Erythroblast (primary cell): ENCODE measurements at regions not wholly inside any gene's neighbourhood (a gene's known extent, or its start where the extent isn't known, plus 50 kb on each side); places are given as distances from the start of the nearest gene placed in this dataset.
"Not testable (repeated sequence)": the region's sequence is repeated elsewhere in the genome, so short reads cannot be mapped to it uniquely, and the experiment has no call there.

Source experiments
- DNase-seq, 2 experiments: peaks; one replicate each; lab custom pipeline; 2025; lab: John Stamatoyannopoulos, UW
- GATA1 ChIP-seq: IDR thresholded peaks from 2 replicates; pipeline ENCODE4 v1.6.1; 2011; ENCODE audit warnings: low read depth, mild to moderate bottlenecking, control low read depth, low read length, moderate library complexity
- POLR2A ChIP-seq: IDR thresholded peaks from 2 replicates; pipeline ENCODE4 v1.6.1; 2011; ENCODE audit warnings: mild to moderate bottlenecking, low read length

GRCh38 chrX:39779952-39780783 is 317.6 kb downstream of the BCOR start:
- no peak for TF ChIP-seq GATA1
- no peak for TF ChIP-seq POLR2A

GRCh38 chrX:39782276-39782675 is 315.5 kb downstream of the BCOR start:
- no peak for TF ChIP-seq POLR2A
- TF ChIP-seq GATA1: no peak
- DNase-seq: no peak

More at GRCh38 chrX:39779952-39780783, 317.6 kb downstream of the BCOR start:
- no peak for DNase-seq

GRCh38 chrX:39787999-39788398 is 309.8 kb downstream of the BCOR start:
- TF ChIP-seq GATA1 (no peak), POLR2A (no peak)
- DNase-seq: no peak

- TF ChIP-seq GATA1: no peak
- no peak for TF ChIP-seq POLR2A
- no peak for DNase-seq
Measured at GRCh38 chrX:39788521-39788920, 309.2 kb downstream of the BCOR start.

GRCh38 chrX:39791691-39792090 is 306.1 kb downstream of the BCOR start:
- TF ChIP-seq POLR2A: no peak
- no peak for TF ChIP-seq GATA1
- DNase-seq: no peak

GRCh38 chrX:39795605-39796004 is 302.2 kb downstream of the BCOR start:
- TF ChIP-seq POLR2A (no peak), GATA1 (no peak)
- DNase-seq: no peak

- no peak for DNase-seq
- TF ChIP-seq POLR2A: no peak
- TF ChIP-seq GATA1: no peak
Measured at GRCh38 chrX:39796856-39797255, 300.9 kb downstream of the BCOR start.

- DNase-seq: not testable (repeated sequence)
Measured at GRCh38 chrX:39798488-39798887, 299.3 kb downstream of the BCOR start.

- TF ChIP-seq POLR2A: no peak
- no peak for TF ChIP-seq GATA1
- DNase-seq: no peak
Measured at GRCh38 chrX:39802354-39802753, 295.4 kb downstream of the BCOR start.

GRCh38 chrX:39802908-39803307 is 294.9 kb downstream of the BCOR start:
- TF ChIP-seq POLR2A (no peak), GATA1 (no peak)
- no peak for DNase-seq

- TF ChIP-seq POLR2A (no peak), GATA1 (no peak)
Measured at GRCh38 chrX:39805022-39805421, 292.7 kb downstream of the BCOR start.

GRCh38 chrX:39805825-39806224 is 291.9 kb downstream of the BCOR start:
- no peak for TF ChIP-seq POLR2A
- no peak for TF ChIP-seq GATA1
- no peak for DNase-seq

More at GRCh38 chrX:39805022-39805421, 292.7 kb downstream of the BCOR start:
- no peak for DNase-seq

- TF ChIP-seq POLR2A: no peak
- TF ChIP-seq GATA1: no peak
- no peak for DNase-seq
Measured at GRCh38 chrX:39808471-39808917, 289.3 kb downstream of the BCOR start.

- TF ChIP-seq GATA1 (no peak), POLR2A (no peak)
- DNase-seq: no peak
Measured at GRCh38 chrX:39809331-39809730, 288.4 kb downstream of the BCOR start.

- no peak for DNase-seq
- no peak for TF ChIP-seq GATA1
- TF ChIP-seq POLR2A: no peak
Measured at GRCh38 chrX:39810901-39811300, 286.9 kb downstream of the BCOR start.
